ENCODE measurements at regions not wholly inside any gene's neighbourhood (a gene's known extent, or its start where the extent isn't known, plus 50 kb on each side); places are given as distances from the start of the nearest gene placed in this dataset.

- H3K23me2 ChIP-seq (ENCODE audit: insufficient read length, low read depth, low read length, poor library complexity, severe bottlenecking) = no peaks in the 10 kb centered on the region
- H3K18ac ChIP-seq (ENCODE audit: insufficient read length, low read depth, low read length) = no peak overlapping the region
- H4K20me1 ChIP-seq (ENCODE audit: control insufficient read depth, insufficient read depth, insufficient read length) = no peaks in the 10 kb centered on the region
- no peak overlapping the region for H4K5ac ChIP-seq (ENCODE audit: insufficient read length, low read depth, low read length)
- H2BK12ac ChIP-seq (ENCODE audit: insufficient read length, low read depth, low read length) = no peak overlapping the region
- no peak overlapping the region for H4K8ac ChIP-seq (replicated peaks; ENCODE audit: insufficient read length, low read depth, low read length)
- no peak for DNase-seq
- no peak overlapping the region for H3K23ac ChIP-seq (ENCODE audit: insufficient read length, low read depth, low read length)
- H3K27me3 Mint-ChIP-seq (ENCODE audit: low read depth) = peaks cover 25% of the 10 kb centered on the region
- WGBS (ENCODE audit: extremely low coverage, insufficient read length, low lambda C conversion rate) = no CpG with 5 or more reads among the region's 2 CpGs
- no peaks in the 10 kb centered on the region for H3K9me3 Mint-ChIP-seq
- H3K4me3 Mint-ChIP-seq = no peak overlapping the region; a peak in 1 of 5 replicates
- no peak overlapping the region for H3K14ac ChIP-seq (ENCODE audit: insufficient read depth, low read length)
- H2BK120ac ChIP-seq (ENCODE audit: low read depth, low read length, poor library complexity, severe bottlenecking) = no peak overlapping the region
- H3K36me3 Mint-ChIP-seq (ENCODE audit: insufficient read depth in 1 of 3, low read depth in 3 of 3) = no peaks in the 10 kb centered on the region
- no peaks in the 10 kb centered on the region; the same call in 1 of the 2 replicates for H3K4me1 ChIP-seq (ENCODE audit: insufficient read depth, low read length)
- H3K4me1 Mint-ChIP-seq = peaks cover 23 to 27% of the 10 kb centered on the region in 2 experiments
- H3K4ac ChIP-seq (ENCODE audit: low read depth, low read length) = no peak overlapping the region
- H2BK15ac ChIP-seq (ENCODE audit: low read depth, low read length) = no peak overlapping the region
- no peak overlapping the region for H3T11ph ChIP-seq (ENCODE audit: low read length)
- no peaks in the 10 kb centered on the region for H3K79me2 ChIP-seq (ENCODE audit: insufficient read depth, low read length)
- no peak overlapping the region for H2AK5ac ChIP-seq (ENCODE audit: insufficient read length, low read length)
- H4K91ac ChIP-seq (ENCODE audit: insufficient read length, low read depth, low read length) = no peak overlapping the region
- no peak overlapping the region for H2AFZ ChIP-seq (ENCODE audit: low read length)
- H3K9ac ChIP-seq (ENCODE audit: extremely low read depth, insufficient read length, low read length) = no peak overlapping the region
- H3K27ac Mint-ChIP-seq = no peak overlapping the region
- no peak overlapping the region for H3K4me2 ChIP-seq (ENCODE audit: insufficient read depth, insufficient read length, low read length)
- no peak for TF ChIP-seq CTCF (conservative IDR thresholded peaks at IDR 0.05)
- no peak overlapping the region for H3K56ac ChIP-seq (ENCODE audit: insufficient read length, low read depth, low read length)
- no peak overlapping the region for H2BK20ac ChIP-seq (ENCODE audit: low read depth, low read length, poor library complexity, severe bottlenecking)
- H3K27me3 ChIP-seq (ENCODE audit: insufficient read depth, low read length) = no peaks in the 10 kb centered on the region
- no peaks in the 10 kb centered on the region for H3K79me1 ChIP-seq (ENCODE audit: insufficient read depth, low read depth, low read length, poor library complexity, severe bottlenecking)
- no peak overlapping the region for H3K27ac ChIP-seq (ENCODE audit: insufficient read length, low read depth, low read length)
- no peaks in the 10 kb centered on the region for H3K9me3 ChIP-seq (ENCODE audit: control insufficient read depth, low read depth, low read length)
- no peak overlapping the region for H2BK5ac ChIP-seq (ENCODE audit: insufficient read length, low read length)
Measured at GRCh38 chr5:135211791-135212190, 177.8 kb upstream of the PITX1 start.
